GM23338 (cell line): ENCODE measurements at regions not wholly inside any gene's neighbourhood (a gene's known extent, or its start where the extent isn't known, plus 50 kb on each side); places are given as distances from the start of the nearest gene placed in this dataset.

Source experiments
- ATAC-seq: fragments of 200-7000 bp; cut with Tn5 transposase; 3 replicates; pipeline ENCODE4 v1.9.1; 2020
- DNase-seq: peaks from one replicate; pipeline ENCODE4 v3.0.0-alpha.2; 2015; ENCODE audit warnings: low spot score
- H2AFZ ChIP-seq: fragments of 200-600 bp; sonication (generic); 2 replicates; pipeline ENCODE4 v1.8.0; 2016; ENCODE audit warnings: antibody characterized with exemption, mild to moderate bottlenecking, moderate library complexity
- H3F3A ChIP-seq: fragments of 200-600 bp; sonication (generic); replicated peaks from 2 replicates; pipeline ENCODE4 v1.8.0; 2017; ENCODE audit warnings: antibody characterized with exemption, mixed run types, low read depth
- H3K27ac ChIP-seq: fragments of 200-600 bp; sonication (generic); 2 replicates; pipeline ENCODE4 v1.6.1; 2016; ENCODE audit warnings: low read depth
- H3K27me3 ChIP-seq: fragments of 200-600 bp; sonication (generic); 2 replicates; pipeline ENCODE4 v1.8.0; 2016; ENCODE audit warnings: mild to moderate bottlenecking, mixed run types, moderate library complexity; ENCODE audit not compliant: insufficient read depth
- H3K36me3 ChIP-seq: fragments of 200-600 bp; sonication (generic); 2 replicates; pipeline ENCODE4 v1.8.0; 2016; ENCODE audit warnings: mild to moderate bottlenecking; ENCODE audit not compliant: insufficient read depth
- H3K4me1 ChIP-seq: fragments of 200-600 bp; sonication (generic); 2 replicates; pipeline ENCODE4 v1.8.0; 2016; ENCODE audit warnings: mild to moderate bottlenecking, moderate library complexity; ENCODE audit not compliant: insufficient read depth
- H3K4me2 ChIP-seq: fragments of 200-600 bp; sonication (generic); 2 replicates; pipeline ENCODE4 v1.7.1; 2017; ENCODE audit warnings: mixed run types
- H3K4me3 ChIP-seq: fragments of 200-600 bp; sonication (generic); 2 replicates; pipeline ENCODE4 v1.6.1; 2016; ENCODE audit warnings: mixed run types
- H3K79me2 ChIP-seq: fragments of 200-600 bp; sonication (generic); replicated peaks from 2 replicates; pipeline ENCODE4 v1.8.0; 2017; ENCODE audit warnings: mild to moderate bottlenecking; ENCODE audit not compliant: insufficient read depth
- H3K9me2 ChIP-seq: fragments of 200-600 bp; sonication (generic); 2 replicates; pipeline ENCODE4 v1.8.0; 2017; ENCODE audit not compliant: insufficient read depth
- H4K20me1 ChIP-seq: fragments of 200-600 bp; sonication (generic); replicated peaks from 2 replicates; pipeline ENCODE4 v1.8.0; 2017; ENCODE audit warnings: mild to moderate bottlenecking; ENCODE audit not compliant: insufficient read depth
- H3K27ac Mint-ChIP-seq: 2 replicates; pipeline ENCODE4 v1.8.0; 2020; ENCODE audit warnings: inconsistent platforms, mild to moderate bottlenecking, moderate library complexity, mixed read lengths
- H3K27me3 Mint-ChIP-seq: 3 replicates; pipeline ENCODE4 v1.8.0; 2022; ENCODE audit warnings: low read depth, mild to moderate bottlenecking, moderate library complexity, mixed read lengths, inconsistent platforms; ENCODE audit not compliant: insufficient read depth, poor library complexity
- H3K36me3 Mint-ChIP-seq: 3 replicates; pipeline ENCODE4 v1.8.0; 2021; ENCODE audit warnings: low read depth, mild to moderate bottlenecking, inconsistent platforms, moderate library complexity, mixed read lengths
- H3K4me1 Mint-ChIP-seq: 3 replicates; pipeline ENCODE4 v1.8.0; 2020; ENCODE audit warnings: mild to moderate bottlenecking, inconsistent platforms, mixed read lengths
- H3K4me3 Mint-ChIP-seq: 3 replicates; pipeline ENCODE4 v1.8.0; 2021; ENCODE audit warnings: moderate library complexity, mild to moderate bottlenecking, inconsistent platforms, mixed read lengths
- H3K9me3 Mint-ChIP-seq: 3 replicates; pipeline ENCODE4 v1.8.0; 2020; ENCODE audit warnings: moderate library complexity, mild to moderate bottlenecking, inconsistent platforms, mixed read lengths
- EZH2 ChIP-seq: fragments of 200-600 bp; sonication (generic); IDR thresholded peaks from one replicate; pipeline ENCODE4 v1.8.0; 2017; ENCODE audit warnings: antibody characterized with exemption, mild to moderate bottlenecking, low read depth; ENCODE audit not compliant: unreplicated experiment
- NANOG ChIP-seq: IDR thresholded peaks from 2 replicates; pipeline ENCODE4 v1.6.1; 2016; ENCODE audit warnings: antibody characterized with exemption, borderline replicate concordance
- POLR2AphosphoS5 ChIP-seq: IDR thresholded peaks from 2 replicates; pipeline ENCODE4 v1.6.1; 2016; ENCODE audit warnings: antibody characterized with exemption, low read depth
- TF ChIP-seq, protein P1 (sequence below): fragments of 250-450 bp; sonication (Bioruptor Pico); IDR thresholded peaks from 2 replicates; pipeline ENCODE4 v1.5.0; 2020; ENCODE audit warnings: mild to moderate bottlenecking, moderate library complexity
- TF ChIP-seq, protein P2 (sequence below): IDR thresholded peaks from 2 replicates; pipeline ENCODE4 v1.6.1; 2016; ENCODE audit warnings: antibody characterized with exemption

DNA sequence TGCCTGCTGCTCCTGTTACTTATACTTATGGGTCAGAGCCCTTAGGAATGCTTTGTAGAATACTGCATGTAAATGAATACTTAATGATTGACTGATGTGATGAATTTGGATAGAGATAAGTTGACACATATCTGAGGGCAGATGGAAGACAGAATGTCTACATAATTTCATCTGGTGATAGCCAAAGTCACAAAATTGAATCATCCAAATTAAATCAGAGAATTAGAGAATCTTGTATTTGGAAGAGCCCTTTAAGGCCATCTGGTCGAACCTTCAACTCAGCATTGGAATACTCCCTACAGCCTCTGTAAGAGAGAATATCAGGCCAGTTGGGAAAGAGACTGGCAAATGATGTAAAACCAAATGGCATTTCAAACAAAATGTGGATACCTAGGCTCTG, 944.8 kb downstream of the RPA4 start (continued):
- TF ChIP-seq, protein P1, sequence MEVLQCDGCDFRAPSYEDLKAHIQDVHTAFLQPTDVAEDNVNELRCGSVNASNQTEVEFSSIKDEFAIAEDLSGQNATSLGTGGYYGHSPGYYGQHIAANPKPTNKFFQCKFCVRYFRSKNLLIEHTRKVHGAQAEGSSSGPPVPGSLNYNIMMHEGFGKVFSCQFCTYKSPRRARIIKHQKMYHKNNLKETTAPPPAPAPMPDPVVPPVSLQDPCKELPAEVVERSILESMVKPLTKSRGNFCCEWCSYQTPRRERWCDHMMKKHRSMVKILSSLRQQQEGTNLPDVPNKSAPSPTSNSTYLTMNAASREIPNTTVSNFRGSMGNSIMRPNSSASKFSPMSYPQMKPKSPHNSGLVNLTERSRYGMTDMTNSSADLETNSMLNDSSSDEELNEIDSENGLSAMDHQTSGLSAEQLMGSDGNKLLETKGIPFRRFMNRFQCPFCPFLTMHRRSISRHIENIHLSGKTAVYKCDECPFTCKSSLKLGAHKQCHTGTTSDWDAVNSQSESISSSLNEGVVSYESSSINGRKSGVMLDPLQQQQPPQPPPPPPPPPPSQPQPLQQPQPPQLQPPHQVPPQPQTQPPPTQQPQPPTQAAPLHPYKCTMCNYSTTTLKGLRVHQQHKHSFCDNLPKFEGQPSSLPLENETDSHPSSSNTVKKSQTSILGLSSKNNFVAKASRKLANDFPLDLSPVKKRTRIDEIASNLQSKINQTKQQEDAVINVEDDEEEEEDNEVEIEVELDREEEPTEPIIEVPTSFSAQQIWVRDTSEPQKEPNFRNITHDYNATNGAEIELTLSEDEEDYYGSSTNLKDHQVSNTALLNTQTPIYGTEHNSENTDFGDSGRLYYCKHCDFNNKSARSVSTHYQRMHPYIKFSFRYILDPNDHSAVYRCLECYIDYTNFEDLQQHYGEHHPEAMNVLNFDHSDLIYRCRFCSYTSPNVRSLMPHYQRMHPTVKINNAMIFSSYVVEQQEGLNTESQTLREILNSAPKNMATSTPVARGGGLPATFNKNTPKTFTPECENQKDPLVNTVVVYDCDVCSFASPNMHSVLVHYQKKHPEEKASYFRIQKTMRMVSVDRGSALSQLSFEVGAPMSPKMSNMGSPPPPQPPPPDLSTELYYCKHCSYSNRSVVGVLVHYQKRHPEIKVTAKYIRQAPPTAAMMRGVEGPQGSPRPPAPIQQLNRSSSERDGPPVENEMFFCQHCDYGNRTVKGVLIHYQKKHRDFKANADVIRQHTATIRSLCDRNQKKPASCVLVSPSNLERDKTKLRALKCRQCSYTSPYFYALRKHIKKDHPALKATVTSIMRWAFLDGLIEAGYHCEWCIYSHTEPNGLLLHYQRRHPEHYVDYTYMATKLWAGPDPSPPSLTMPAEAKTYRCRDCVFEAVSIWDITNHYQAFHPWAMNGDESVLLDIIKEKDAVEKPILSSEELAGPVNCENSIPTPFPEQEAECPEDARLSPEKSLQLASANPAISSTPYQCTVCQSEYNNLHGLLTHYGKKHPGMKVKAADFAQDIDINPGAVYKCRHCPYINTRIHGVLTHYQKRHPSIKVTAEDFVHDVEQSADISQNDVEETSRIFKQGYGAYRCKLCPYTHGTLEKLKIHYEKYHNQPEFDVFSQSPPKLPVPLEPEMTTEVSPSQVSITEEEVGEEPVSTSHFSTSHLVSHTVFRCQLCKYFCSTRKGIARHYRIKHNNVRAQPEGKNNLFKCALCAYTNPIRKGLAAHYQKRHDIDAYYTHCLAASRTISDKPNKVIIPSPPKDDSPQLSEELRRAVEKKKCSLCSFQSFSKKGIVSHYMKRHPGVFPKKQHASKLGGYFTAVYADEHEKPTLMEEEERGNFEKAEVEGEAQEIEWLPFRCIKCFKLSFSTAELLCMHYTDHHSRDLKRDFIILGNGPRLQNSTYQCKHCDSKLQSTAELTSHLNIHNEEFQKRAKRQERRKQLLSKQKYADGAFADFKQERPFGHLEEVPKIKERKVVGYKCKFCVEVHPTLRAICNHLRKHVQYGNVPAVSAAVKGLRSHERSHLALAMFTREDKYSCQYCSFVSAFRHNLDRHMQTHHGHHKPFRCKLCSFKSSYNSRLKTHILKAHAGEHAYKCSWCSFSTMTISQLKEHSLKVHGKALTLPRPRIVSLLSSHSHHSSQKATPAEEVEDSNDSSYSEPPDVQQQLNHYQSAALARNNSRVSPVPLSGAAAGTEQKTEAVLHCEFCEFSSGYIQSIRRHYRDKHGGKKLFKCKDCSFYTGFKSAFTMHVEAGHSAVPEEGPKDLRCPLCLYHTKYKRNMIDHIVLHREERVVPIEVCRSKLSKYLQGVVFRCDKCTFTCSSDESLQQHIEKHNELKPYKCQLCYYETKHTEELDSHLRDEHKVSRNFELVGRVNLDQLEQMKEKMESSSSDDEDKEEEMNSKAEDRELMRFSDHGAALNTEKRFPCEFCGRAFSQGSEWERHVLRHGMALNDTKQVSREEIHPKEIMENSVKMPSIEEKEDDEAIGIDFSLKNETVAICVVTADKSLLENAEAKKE (CRISPR knock-in tag) = no peak
- TF ChIP-seq EZH2 = no peak

DNA sequence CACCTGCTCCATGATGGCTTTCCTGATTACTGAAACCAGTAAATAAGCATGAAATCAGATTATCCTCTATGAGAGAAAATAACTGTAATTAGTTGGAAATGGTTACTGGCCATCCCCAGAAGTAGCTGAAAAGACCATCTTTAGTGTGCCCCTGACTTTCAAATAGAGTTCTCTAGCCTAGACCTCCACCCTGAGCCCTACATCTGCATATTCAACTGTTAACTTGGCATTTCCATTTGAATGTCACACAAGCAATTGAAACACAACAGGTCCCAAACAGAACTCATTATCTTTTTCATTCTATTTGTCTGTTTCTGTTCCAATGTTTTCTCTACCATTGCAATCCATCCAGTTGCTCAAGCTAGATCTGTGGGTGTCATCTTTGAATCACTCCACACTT, 952.3 kb downstream of the RPA4 start:
- DNase-seq (peak; percentile 44), ATAC-seq (peak; percentile 79)
- Mint-ChIP-seq H3K4me3 (no peak overlapping the region), H3K9me3 (no peaks in the 10 kb centered on the region; the same call in 2 of the 3 replicates), H3K27me3 (peaks cover 3% of the 10 kb centered on the region), H3K27ac (peak overlapping the region; percentile 49; the same call in 1 of the 2 replicates), H3K4me1 (peaks cover 28% of the 10 kb centered on the region), H3K36me3 (0 out of 3 replicates have a peak, but pooled peaks cover 5% of the 10 kb centered on the region)
- Histone ChIP-seq H3F3A (no peaks in the 10 kb centered on the region), H3K27me3 (no peaks in the 10 kb centered on the region), H3K4me3 (no peak overlapping the region), H3K4me1 (peaks cover 25% of the 10 kb centered on the region), H3K79me2 (no peaks in the 10 kb centered on the region), H3K9me2 (no peaks in the 10 kb centered on the region), H4K20me1 (no peaks in the 10 kb centered on the region), H3K4me2 (peak overlapping the region; percentile 56), H2AFZ (no peak overlapping the region), H3K36me3 (no peaks in the 10 kb centered on the region), H3K27ac (no peak overlapping the region)
- TF ChIP-seq NANOG (peak; percentile 29; the same call in 1 of the 2 replicates), POLR2AphosphoS5 (no peak)
- TF ChIP-seq, protein P2, sequence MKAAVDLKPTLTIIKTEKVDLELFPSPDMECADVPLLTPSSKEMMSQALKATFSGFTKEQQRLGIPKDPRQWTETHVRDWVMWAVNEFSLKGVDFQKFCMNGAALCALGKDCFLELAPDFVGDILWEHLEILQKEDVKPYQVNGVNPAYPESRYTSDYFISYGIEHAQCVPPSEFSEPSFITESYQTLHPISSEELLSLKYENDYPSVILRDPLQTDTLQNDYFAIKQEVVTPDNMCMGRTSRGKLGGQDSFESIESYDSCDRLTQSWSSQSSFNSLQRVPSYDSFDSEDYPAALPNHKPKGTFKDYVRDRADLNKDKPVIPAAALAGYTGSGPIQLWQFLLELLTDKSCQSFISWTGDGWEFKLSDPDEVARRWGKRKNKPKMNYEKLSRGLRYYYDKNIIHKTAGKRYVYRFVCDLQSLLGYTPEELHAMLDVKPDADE = no peak
- TF ChIP-seq, protein P1 (CRISPR knock-in tag) = 0 out of 2 replicates have a peak, but pooled peaks have one; percentile 33
